GM12878 (cell line): ENCODE measurements at regions not wholly inside any gene's neighbourhood (a gene's known extent, or its start where the extent isn't known, plus 50 kb on each side); places are given as distances from the start of the nearest gene placed in this dataset.

Experiments used
- ATAC-seq: fragments of 200-7000 bp; cut with Tn5 transposase; 3 replicates; pipeline ENCODE4 v1.9.1; 2020; ENCODE audit warnings: mild to moderate bottlenecking, moderate library complexity
- BruUV-seq: library from RNA; stranded (reverse); fragments of 400-500 nt; replicated peaks from 2 replicates; lab custom pipeline; 2021; lab: Mats Ljungman, UMichigan
- CTCF ChIA-PET: fragments of 300-600 bp; sonication (Branson Sonifier 250); formaldehyde crosslinking; extraction: SDS; loops from one replicate; lab custom pipeline; 2021; ENCODE audit warnings: inconsistent platforms; lab: Yijun Ruan, JAX
- POLR2A ChIA-PET: fragments of 350-600 bp; formaldehyde crosslinking; extraction: SDS; loops from one replicate; lab custom pipeline; 2021; ENCODE audit warnings: inconsistent platforms; lab: Charles Lee
- RAD21 ChIA-PET: fragments of 300-600 bp; sonication (Branson Sonifier 250); formaldehyde crosslinking; loops from one replicate; lab custom pipeline; 2023; ENCODE audit warnings: antibody characterized with exemption; ENCODE audit not compliant: unreplicated experiment; lab: Charles Lee
- SMC1A ChIA-PET: fragments of 300-600 bp; sonication (Branson Sonifier 250); formaldehyde crosslinking; loops from one replicate; lab custom pipeline; 2023; ENCODE audit not compliant: unreplicated experiment, uncharacterized antibody; lab: Charles Lee
- DNase-seq: peaks from one replicate; pipeline ENCODE4 v3.0.0-alpha.2; 2011; ENCODE audit warnings: low read depth, low spot score
- FAIRE-seq: peaks from 3 replicates; lab custom pipeline; 2011; peaks lifted over from hg19 to GRCh38; lab: Jason Lieb, UNC
- H2AFZ ChIP-seq: 2 replicates; pipeline ENCODE4 v1.6.0; 2011; ENCODE audit warnings: low read depth, low read length, control low read depth; ENCODE audit not compliant: control insufficient read depth
- H3K27ac ChIP-seq: 2 replicates; pipeline ENCODE4 v1.5.1; 2011; ENCODE audit warnings: control low read depth; ENCODE audit not compliant: control insufficient read depth, insufficient read depth
- H3K27me3 ChIP-seq, 2 experiments: replicated peaks in 1 of 2; 2 replicates each; pipeline versions ENCODE4 v1.6.0 to v1.6.1; 2011; ENCODE audit warnings: low read length in 1 of 2; ENCODE audit not compliant: control insufficient read depth in 2 of 2, insufficient read depth in 2 of 2
- H3K36me3 ChIP-seq, 2 experiments: 2 replicates each; pipeline ENCODE4 v1.5.1; 2011; ENCODE audit warnings: low read length in 1 of 2; ENCODE audit not compliant: control insufficient read depth in 2 of 2, insufficient read depth in 2 of 2
- H3K4me1 ChIP-seq: 2 replicates; pipeline ENCODE4 v1.6.1; 2011; ENCODE audit warnings: mild to moderate bottlenecking, low read length, moderate library complexity, mixed read lengths; ENCODE audit not compliant: control insufficient read depth, insufficient read depth
- H3K4me2 ChIP-seq: 2 replicates; pipeline ENCODE4 v1.6.0; 2011; ENCODE audit warnings: control low read depth; ENCODE audit not compliant: control insufficient read depth, insufficient read depth
- H3K4me3 ChIP-seq: fragments of 200-600 bp; sonication (generic); 2 replicates; pipeline ENCODE4 v1.5.1; 2016
- H3K79me2 ChIP-seq: 2 replicates; pipeline ENCODE4 v1.6.0; 2011; ENCODE audit warnings: low read length; ENCODE audit not compliant: control insufficient read depth, insufficient read depth
- H3K9ac ChIP-seq: 2 replicates; pipeline ENCODE4 v1.8.0; 2011; ENCODE audit warnings: low read length, control low read depth, mixed read lengths; ENCODE audit not compliant: control insufficient read depth, insufficient read depth
- H3K9me3 ChIP-seq: replicated peaks from 3 replicates; pipeline ENCODE4 v1.5.1; 2011; ENCODE audit warnings: mild to moderate bottlenecking, low read length; ENCODE audit not compliant: control insufficient read depth, insufficient read depth
- H4K20me1 ChIP-seq: 2 replicates; pipeline ENCODE4 v1.6.0; 2011; ENCODE audit not compliant: control insufficient read depth, insufficient read depth
- CHD1 ChIP-seq: IDR thresholded peaks from 2 replicates; pipeline ENCODE4 v1.6.1; 2012; ENCODE audit warnings: low read depth, low read length, improper control_type of control experiment
- CREB1 ChIP-seq: IDR thresholded peaks from 2 replicates; pipeline ENCODE4 v1.6.1; 2012; ENCODE audit warnings: low read depth, mild to moderate bottlenecking, inconsistent platforms
- IRF4 ChIP-seq: IDR thresholded peaks from 2 replicates; pipeline ENCODE4 v1.6.1; 2011; ENCODE audit warnings: low read depth, low read length
- JUNB ChIP-seq: IDR thresholded peaks from 2 replicates; pipeline ENCODE4 v1.6.1; 2016; ENCODE audit warnings: antibody characterized with exemption, mild to moderate bottlenecking
- NFIC ChIP-seq: IDR thresholded peaks from 2 replicates; pipeline ENCODE4 v1.6.1; 2012; ENCODE audit warnings: low read depth, mild to moderate bottlenecking, inconsistent platforms, low read length, moderate library complexity
- SREBF1 ChIP-seq: IDR thresholded peaks from 2 replicates; pipeline ENCODE4 v1.6.1; 2012; ENCODE audit warnings: mild to moderate bottlenecking, low read length
- ZBTB4 ChIP-seq: fragments of 450-650 bp; formaldehyde crosslinking; IDR thresholded peaks from 2 replicates; pipeline ENCODE4 v1.4.0; 2022; ENCODE audit warnings: mild to moderate bottlenecking, moderate library complexity
- ZBTB40 ChIP-seq: fragments of 450-650 bp; IDR thresholded peaks from 2 replicates; pipeline ENCODE4 v1.6.1; 2016; ENCODE audit warnings: mild to moderate bottlenecking, moderate library complexity, borderline replicate concordance
- WGBS: methylation state at CpG from one replicate; pipeline ENCODE4 v1.1.6; 2016; ENCODE audit warnings: low lambda C conversion rate; ENCODE audit not compliant: insufficient replicate concordance, insufficient coverage; ENCODE audit errors: missing lambda C conversion rate; 5-methylcytosine and 5-hydroxymethylcytosine counted together
- in situ Hi-C: fragments of 300-500 bp; cut with MboI; formaldehyde crosslinking; loops from 9 replicates; pipeline ENCODE4 v1.14.3; 2018; ENCODE audit warnings: mixed read lengths
- intact Hi-C: fragments of 100-400 bp; cut with micrococcal nuclease; formaldehyde crosslinking; loops from one replicate; pipeline ENCODE4 v1.14.2; 2022; ENCODE audit not compliant: unreplicated experiment

DNA sequence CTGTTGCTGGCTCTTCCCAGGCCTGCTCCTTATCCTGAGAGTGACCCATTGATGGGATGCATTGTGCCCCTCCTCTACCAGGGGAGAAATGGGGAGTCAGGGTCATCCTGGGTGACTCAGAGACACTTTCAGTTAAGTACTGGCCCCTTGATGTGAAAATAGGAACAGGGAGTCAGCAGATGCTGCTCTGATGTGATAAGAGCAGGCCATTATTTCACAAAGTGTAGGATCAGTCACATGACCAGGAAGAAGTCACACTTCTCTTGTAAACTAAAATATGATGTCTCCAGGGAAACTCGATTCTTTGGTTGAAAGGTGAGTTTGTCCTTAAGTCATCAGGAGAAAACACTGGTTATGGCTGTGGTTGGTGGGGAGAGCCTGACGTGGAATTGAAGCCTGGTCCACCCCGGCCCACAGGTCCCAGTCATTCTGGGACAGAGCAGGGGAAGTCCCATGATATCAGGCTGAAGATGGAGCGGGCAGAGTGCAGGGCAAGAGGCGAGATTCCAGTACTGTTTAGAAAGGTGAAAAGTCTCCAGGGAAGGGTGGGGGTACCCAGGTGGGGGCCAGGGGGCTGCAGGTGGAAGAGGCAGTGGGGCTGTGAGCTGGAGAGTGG, 88.6 kb upstream of the NLRP1 start:
- no peaks in the 10 kb centered on the region for H3K79me2 ChIP-seq
- DNase-seq (no peak), ATAC-seq (peak; percentile 62; the same call in 2 of the 3 replicates), FAIRE-seq (no peak)
- ChIA-PET SMC1A (no interaction called here), CTCF (interaction anchor here (0.7 kb wide), 1 partner anchor 19 kb away, joined by 3 read pairs; no protein-coding TSS in a partner anchor), RAD21 (no interaction called here), POLR2A (no interaction called here)
- no peak overlapping the region for H3K4me3 ChIP-seq
- no peaks in the 10 kb centered on the region for H4K20me1 ChIP-seq
- no peak overlapping the region for H2AFZ ChIP-seq
- H3K36me3 ChIP-seq: no peaks in the 10 kb centered on the region
- H3K27me3 ChIP-seq: 0 out of 4 replicates have a peak, but pooled peaks cover 0 to 4% of the 10 kb centered on the region in 2 experiments
- peaks cover 4% of the 10 kb centered on the region; the same call in 1 of the 2 replicates for H3K4me1 ChIP-seq
- H3K9me3 ChIP-seq: no peaks in the 10 kb centered on the region
- H3K27ac ChIP-seq: no peak overlapping the region
- no peak overlapping the region for H3K9ac ChIP-seq
- 0% methylated on average over 5 of the region's 5 CpGs for WGBS
- TF ChIP-seq JUNB: peak; percentile 35; the same call in 1 of the 2 replicates
- TF ChIP-seq CHD1: no peak
- TF ChIP-seq IRF4: 0 out of 2 replicates have a peak, but pooled peaks have one; percentile 25
- 0 out of 2 replicates have a peak, but pooled peaks have one; percentile 7 for TF ChIP-seq CREB1
- intact Hi-C loops: no loop called here
- no TSS peak for BruUV-seq
- no peak overlapping the region for H3K4me2 ChIP-seq
- in situ Hi-C loops: no loop called here

DNA sequence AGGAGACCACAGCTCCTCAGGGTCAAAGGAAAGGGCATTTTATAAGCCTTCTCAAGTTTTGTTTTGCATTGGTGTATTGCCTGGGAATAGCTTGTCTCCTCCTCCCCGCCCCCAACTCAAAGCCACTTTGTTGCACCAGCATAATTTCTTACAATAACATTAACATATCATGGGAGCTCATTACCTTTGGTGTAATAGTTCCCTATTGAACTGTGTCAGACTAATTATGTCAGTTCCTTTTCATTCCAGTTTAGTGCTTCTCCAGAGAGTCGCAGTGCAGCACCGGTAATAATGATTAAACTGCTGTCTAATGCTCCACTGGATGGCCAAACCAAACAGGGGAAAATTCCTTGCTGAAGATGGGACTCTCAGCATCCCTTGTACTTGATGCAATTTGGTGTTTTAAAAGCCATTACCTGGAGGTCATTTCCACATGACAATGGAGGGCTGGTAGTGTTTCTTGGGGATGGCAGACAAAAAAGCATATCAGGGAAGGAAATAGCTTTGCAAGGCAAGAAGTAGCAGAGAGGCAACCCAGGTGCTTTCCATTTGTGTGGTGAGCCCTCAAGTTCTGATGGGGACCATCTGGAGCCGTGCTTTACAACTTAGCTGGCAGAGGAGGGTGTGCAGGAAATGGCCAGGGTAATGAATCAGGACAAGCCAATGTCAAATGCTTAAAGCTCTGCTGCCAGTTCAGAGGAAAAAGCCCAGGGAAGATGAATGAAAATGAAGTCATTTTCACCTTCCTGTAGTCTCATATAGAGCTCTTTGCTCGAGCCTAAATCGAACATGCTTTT, 91.5 kb upstream of the NLRP1 start:
- SMC1A ChIA-PET: no interaction called here
- no peaks in the 10 kb centered on the region for H3K36me3 ChIP-seq
- H3K9me3 ChIP-seq: no peaks in the 10 kb centered on the region
- no peak overlapping the region for H3K27ac ChIP-seq
- H3K9ac ChIP-seq: no peak overlapping the region
- intact Hi-C loops (no loop called here), in situ Hi-C loops (no loop called here)
- BruUV-seq: no TSS peak
- H2AFZ ChIP-seq: no peak overlapping the region
- peaks cover 0 to 2% of the 10 kb centered on the region in 2 experiments; a peak in 1 of 4 replicates for H3K27me3 ChIP-seq
- no peaks in the 10 kb centered on the region for H4K20me1 ChIP-seq
- ATAC-seq: no peak
- no peak overlapping the region for H3K4me2 ChIP-seq
- WGBS: 2% methylated on average over 6 of the region's 6 CpGs
- CTCF ChIA-PET: interaction anchor here (1.3 kb wide), 1 partner anchor 31 kb away, joined by 3 read pairs; no protein-coding TSS in a partner anchor
- no peak for FAIRE-seq
- RAD21 ChIA-PET: no interaction called here
- H3K79me2 ChIP-seq: no peaks in the 10 kb centered on the region
- POLR2A ChIA-PET: no interaction called here
- DNase-seq: peak; percentile 2
- peaks cover 4% of the 10 kb centered on the region; the same call in 1 of the 2 replicates for H3K4me1 ChIP-seq
- H3K4me3 ChIP-seq: no peak overlapping the region
- TF ChIP-seq SREBF1 (no peak), ZBTB40 (no peak), NFIC (no peak), ZBTB4 (CRISPR knock-in tag) (no peak)
